Small intestine (tissue), 7 donors: ENCODE measurements at regions not wholly inside any gene's neighbourhood (a gene's known extent, or its start where the extent isn't known, plus 50 kb on each side); places are given as distances from the start of the nearest gene placed in this dataset.

Source experiments
- DNase-seq, 2 donors: peaks; one replicate each; pipeline versions ENCODE4 v3.0.0 to v3.0.0-alpha.2; 2013
- FAIRE-seq: peaks from 2 replicates; lab custom pipeline; 2012; peaks lifted over from hg19 to GRCh38; lab: Jason Lieb, UNC
- H3K27ac ChIP-seq, 3 donors: one replicate each; pipeline ENCODE4 v1.5.1; 2013; ENCODE audit warnings: low read length in 2 of 3, mild to moderate bottlenecking in 2 of 3, control low read depth in 1 of 3, inconsistent platforms in 1 of 3, low read depth in 1 of 3, moderate library complexity in 1 of 3
- H3K27me3 ChIP-seq, 3 donors: one replicate each; pipeline ENCODE4 v1.6.1; 2013; ENCODE audit warnings: low read length in 3 of 3, inconsistent platforms in 1 of 3; ENCODE audit not compliant: control insufficient read depth in 3 of 3, insufficient read depth in 3 of 3
- H3K36me3 ChIP-seq, 3 donors: one replicate each; pipeline ENCODE4 v1.6.1; 2013; ENCODE audit warnings: low read length in 3 of 3, inconsistent platforms in 1 of 3, low read depth in 1 of 3, mild to moderate bottlenecking in 1 of 3, moderate library complexity in 1 of 3; ENCODE audit not compliant: control insufficient read depth in 3 of 3, insufficient read depth in 2 of 3
- H3K4me1 ChIP-seq, 3 donors: one replicate each; pipeline ENCODE4 v1.6.1; 2013; ENCODE audit warnings: low read length in 2 of 3, inconsistent platforms in 1 of 3, low read depth in 1 of 3, mild to moderate bottlenecking in 1 of 3, moderate library complexity in 1 of 3; ENCODE audit not compliant: control insufficient read depth in 3 of 3, insufficient read depth in 2 of 3
- H3K4me3 ChIP-seq, 3 donors: one replicate each; pipeline ENCODE4 v1.5.1; 2013; ENCODE audit warnings: low read length in 3 of 3, control low read depth in 1 of 3, inconsistent platforms in 1 of 3, low read depth in 1 of 3, mild to moderate bottlenecking in 1 of 3, moderate library complexity in 1 of 3
- H3K9me3 ChIP-seq, 2 donors: one replicate each; pipeline ENCODE4 v1.6.1; 2013; ENCODE audit warnings: low read depth in 1 of 2, low read length in 1 of 2; ENCODE audit not compliant: control insufficient read depth in 2 of 2, insufficient read depth in 1 of 2
- WGBS, 3 donors: extraction: QIAGEN DNeasy Blood & Tissue Kit; methylation state at CpG; one replicate each; pipeline ENCODE4 v1.1.7; 2013; 5-methylcytosine and 5-hydroxymethylcytosine counted together
- donor health status: healthy with polysubstance abuse.
- donor health status: control.
- donor health status: control.
- donor health status: Bipolar disorder and iron deficiency.
- donor health status: healthy.

GRCh38 chr15:36090286-36090946, 489.0 kb upstream of the CDIN1 start:
- WGBS, 3 donors: 66 to 71% (median 68%) methylated on average over 1 of the region's 1 CpG
- Histone ChIP-seq H3K4me3 (no peak overlapping the region), H3K9me3 (peaks cover 0 to 8% of the 10 kb centered on the region in 2 donors), H3K4me1 (no peaks in the 10 kb centered on the region), H3K36me3 (no peaks in the 10 kb centered on the region), H3K27me3 (no peaks in the 10 kb centered on the region), H3K27ac (no peak overlapping the region)
- FAIRE-seq (no peak), DNase-seq (no peak)

- DNase-seq (no peak), FAIRE-seq (no peak)
- Histone ChIP-seq H3K27ac (no peak overlapping the region), H3K36me3 (no peaks in the 10 kb centered on the region), H3K4me1 (no peaks in the 10 kb centered on the region), H3K27me3 (no peaks in the 10 kb centered on the region), H3K4me3 (no peak overlapping the region), H3K9me3 (no peaks in the 10 kb centered on the region)
- 63 to 71% (median 63%) methylated on average over 6 of the region's 6 CpGs for WGBS, 3 donors
These were observed 472.6 kb upstream of the CDIN1 start for GRCh38 chr15:36106640-36107335.

DNA sequence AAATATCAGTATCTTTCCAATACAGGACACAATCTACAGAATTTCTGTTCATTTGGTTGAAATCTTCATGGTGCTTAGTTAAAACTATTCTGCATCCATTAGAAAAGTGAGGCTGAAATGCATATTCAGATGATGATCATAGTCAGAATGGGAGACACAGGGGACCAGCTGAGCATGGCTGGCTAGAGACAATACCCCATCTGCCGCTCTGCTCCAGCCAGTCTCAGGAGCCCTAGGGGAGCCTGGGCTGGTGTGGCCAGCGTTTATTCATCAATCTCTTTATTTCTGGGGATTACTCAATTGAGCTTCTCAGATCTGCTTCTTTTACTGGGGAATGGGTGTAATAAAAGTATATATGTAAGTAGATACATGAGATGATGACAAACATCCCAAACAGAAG, 470.9 kb upstream of the CDIN1 start:
- Histone ChIP-seq H3K9me3 (no peaks in the 10 kb centered on the region), H3K4me1 (no peaks in the 10 kb centered on the region), H3K27ac (no peak overlapping the region), H3K4me3 (no peak overlapping the region), H3K36me3 (no peaks in the 10 kb centered on the region), H3K27me3 (no peaks in the 10 kb centered on the region)
- WGBS, 3 donors: 72 to 80% (median 73%) methylated on average over 2 of the region's 2 CpGs
- no peak for DNase-seq
- no peak for FAIRE-seq

DNA sequence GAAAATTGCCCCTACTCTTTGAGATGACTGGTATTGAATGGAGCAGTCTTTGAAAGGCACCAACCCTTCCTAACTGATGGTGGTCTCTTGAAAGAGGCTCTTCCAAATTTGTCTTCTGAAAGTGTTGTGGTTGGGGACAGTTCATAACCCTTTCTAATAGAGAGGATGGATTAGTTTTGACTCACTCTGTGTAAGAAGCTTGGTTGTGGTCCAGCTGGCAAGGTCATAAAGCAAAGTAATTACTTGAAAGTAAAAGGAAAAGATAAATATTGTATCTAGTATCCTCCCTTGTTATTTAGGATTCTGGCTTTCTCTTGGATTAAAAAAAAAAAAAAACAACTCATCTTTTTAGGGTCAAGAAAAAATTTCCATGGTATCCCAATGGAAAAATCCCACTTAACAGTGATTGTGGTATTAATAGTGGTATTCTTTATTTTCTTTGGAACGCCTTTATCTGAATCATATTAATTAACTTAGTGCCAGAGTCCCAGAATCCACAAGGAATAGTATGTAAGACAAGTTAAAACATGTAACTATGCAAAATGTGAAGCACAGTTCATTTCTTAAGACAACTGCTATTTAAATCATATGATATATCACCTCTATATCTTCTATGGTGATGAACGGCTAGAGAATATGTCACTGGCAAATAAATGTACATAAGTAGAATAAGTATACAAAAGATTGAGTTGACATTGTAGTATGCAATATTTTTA, 469.3 kb upstream of the CDIN1 start:
- FAIRE-seq (no peak), DNase-seq (no peak)
- WGBS, 3 donors: 57 to 64% (median 60%) methylated on average over 2 of the region's 2 CpGs
- Histone ChIP-seq H3K27me3 (no peaks in the 10 kb centered on the region), H3K4me3 (no peak overlapping the region), H3K27ac (no peak overlapping the region), H3K4me1 (no peaks in the 10 kb centered on the region), H3K36me3 (no peaks in the 10 kb centered on the region), H3K9me3 (no peaks in the 10 kb centered on the region)

DNA sequence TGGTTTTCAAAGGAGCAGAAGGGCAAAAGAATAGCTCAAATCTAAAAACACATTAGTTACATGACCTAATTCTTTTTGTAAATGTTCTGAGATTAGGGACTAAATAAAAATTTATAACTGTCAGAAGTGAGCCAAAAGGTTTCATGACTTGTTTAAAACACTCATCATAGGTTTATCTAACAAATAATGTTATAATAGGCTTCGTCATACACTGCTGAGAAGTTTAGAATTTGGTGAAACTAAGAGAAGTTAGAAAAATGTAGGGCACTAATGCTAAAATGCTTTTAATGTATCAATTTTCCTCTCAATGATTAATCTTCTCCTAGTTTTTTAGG, 468.8 kb upstream of the CDIN1 start:
- Histone ChIP-seq H3K36me3 (no peaks in the 10 kb centered on the region), H3K27ac (no peak overlapping the region), H3K4me3 (no peak overlapping the region), H3K4me1 (no peaks in the 10 kb centered on the region), H3K27me3 (no peaks in the 10 kb centered on the region), H3K9me3 (no peaks in the 10 kb centered on the region)
- FAIRE-seq (no peak), DNase-seq (no peak)
- WGBS, 3 donors: 40 to 65% (median 53%) methylated on average over 1 of the region's 1 CpG

DNA sequence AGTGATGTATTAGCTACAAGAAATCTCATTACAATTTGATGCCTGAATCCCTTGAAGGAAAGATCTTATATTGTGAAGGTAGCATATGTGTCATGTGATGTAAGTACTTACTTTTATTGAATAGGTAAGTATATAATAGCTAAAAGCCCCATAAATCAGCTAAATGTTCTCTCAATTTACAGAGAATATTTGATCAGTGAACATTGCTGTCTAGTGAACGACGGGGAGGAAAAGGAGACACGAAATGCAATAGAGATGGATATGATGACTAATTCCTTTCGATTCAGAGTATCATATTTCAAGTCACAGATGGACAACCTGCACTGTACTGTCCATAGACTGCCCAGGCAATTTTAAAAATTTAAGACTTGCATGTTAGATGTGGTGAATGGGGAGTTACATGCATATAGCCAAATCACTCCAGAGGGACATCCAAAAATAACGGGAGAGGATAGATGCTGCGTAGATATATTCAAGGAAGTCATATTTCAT, 462.1 kb upstream of the CDIN1 start:
- Histone ChIP-seq H3K27me3 (no peaks in the 10 kb centered on the region), H3K4me3 (no peak overlapping the region), H3K27ac (no peak overlapping the region), H3K9me3 (peaks cover 0 to 3% of the 10 kb centered on the region in 2 donors), H3K4me1 (no peaks in the 10 kb centered on the region), H3K36me3 (no peaks in the 10 kb centered on the region)
- no peak for FAIRE-seq
- 83 to 90% (median 86%) methylated on average over 6 of the region's 6 CpGs for WGBS, 3 donors
- no peak for DNase-seq

DNA sequence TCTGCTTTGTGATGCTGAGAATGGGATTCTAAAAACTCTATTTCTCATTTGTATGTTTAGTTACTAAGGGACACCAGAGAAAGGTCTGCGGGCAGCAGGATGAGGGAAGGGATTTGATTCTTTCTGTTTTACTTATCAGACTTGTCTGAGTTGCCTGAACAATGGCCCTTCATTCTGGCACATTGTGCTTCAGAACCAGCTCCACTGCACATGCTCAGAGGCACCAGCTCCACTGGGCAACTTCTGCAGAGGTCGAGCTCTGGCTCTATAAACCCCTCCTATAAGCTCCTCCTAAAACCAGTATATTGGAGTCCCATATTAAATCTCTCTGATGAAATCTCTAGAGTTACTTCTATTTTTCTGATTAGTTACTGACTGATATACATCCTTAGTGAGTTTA, 453.2 kb upstream of the CDIN1 start:
- Histone ChIP-seq H3K9me3 (no peaks in the 10 kb centered on the region), H3K27me3 (no peaks in the 10 kb centered on the region), H3K36me3 (no peaks in the 10 kb centered on the region), H3K4me3 (no peak overlapping the region), H3K4me1 (no peaks in the 10 kb centered on the region), H3K27ac (no peak overlapping the region)
- FAIRE-seq: no peak
- 31 to 56% (median 41%) methylated on average over 2 of the region's 2 CpGs for WGBS, 3 donors
- DNase-seq: no peak

GRCh38 chr15:36130641-36131310, 448.6 kb upstream of the CDIN1 start:
- no peak overlapping the region for H3K27ac ChIP-seq
- WGBS, 3 donors: 49 to 61% (median 56%) methylated on average over 3 of the region's 3 CpGs
- no peak for DNase-seq

More at GRCh38 chr15:36130641-36131310, 448.6 kb upstream of the CDIN1 start:
- no peaks in the 10 kb centered on the region for H3K4me1 ChIP-seq
- no peak for FAIRE-seq
- no peak overlapping the region for H3K4me3 ChIP-seq
- no peaks in the 10 kb centered on the region for H3K9me3 ChIP-seq
- no peaks in the 10 kb centered on the region for H3K36me3 ChIP-seq
- no peaks in the 10 kb centered on the region for H3K27me3 ChIP-seq
